GM12875 (cell line): ENCODE measurements at regions not wholly inside any gene's neighbourhood (a gene's known extent, or its start where the extent isn't known, plus 50 kb on each side); places are given as distances from the start of the nearest gene placed in this dataset.
"Not testable (repeated sequence)": the region's sequence is repeated elsewhere in the genome, so short reads cannot be mapped to it uniquely, and the experiment has no call there.

Experiments
- H3K4me3 ChIP-seq: one replicate; pipeline ENCODE4 v1.5.1; 2011; ENCODE audit warnings: low read depth, low read length, control low read depth
- CTCF ChIP-seq: IDR thresholded peaks from 2 replicates; pipeline ENCODE4 v1.5.1; 2011; ENCODE audit warnings: low read depth, mild to moderate bottlenecking, control low read depth, inconsistent platforms, low read length, moderate library complexity, borderline replicate concordance; ENCODE audit not compliant: insufficient read depth

- TF ChIP-seq CTCF, result no peak
- H3K4me3 ChIP-seq, result no peak overlapping the region
These were observed 332.5 kb upstream of the ZFP42 start for GRCh38 chr4:187663076-187663475.

GRCh38 chr4:187664011-187664410 lies 331.6 kb upstream of the ZFP42 start:
- TF ChIP-seq CTCF, result no peak
- H3K4me3 ChIP-seq, result no peak overlapping the region

- TF ChIP-seq CTCF, result no peak
- H3K4me3 ChIP-seq, result no peak overlapping the region
These were observed 330.5 kb upstream of the ZFP42 start for GRCh38 chr4:187665086-187665485.

GRCh38 chr4:187666034-187666433 lies 329.5 kb upstream of the ZFP42 start:
- no peak overlapping the region for H3K4me3 ChIP-seq
- no peak for TF ChIP-seq CTCF

- H3K4me3 ChIP-seq, result no peak overlapping the region
- TF ChIP-seq CTCF, result no peak
These were observed 328.7 kb upstream of the ZFP42 start for GRCh38 chr4:187666697-187667494.

- no peak overlapping the region for H3K4me3 ChIP-seq
- no peak for TF ChIP-seq CTCF
These were observed 327.0 kb upstream of the ZFP42 start for GRCh38 chr4:187668526-187669082.

- H3K4me3 ChIP-seq, result not testable (repeated sequence)
These were observed 324.1 kb upstream of the ZFP42 start for GRCh38 chr4:187671521-187671920.

GRCh38 chr4:187671958-187672357 lies 323.6 kb upstream of the ZFP42 start:
- not testable (repeated sequence) for H3K4me3 ChIP-seq

- not testable (repeated sequence) for H3K4me3 ChIP-seq
These were observed 323.0 kb upstream of the ZFP42 start for GRCh38 chr4:187672526-187672925.
